PFSK-1 (cell line): ENCODE measurements at regions not wholly inside any gene's neighbourhood (a gene's known extent, or its start where the extent isn't known, plus 50 kb on each side); places are given as distances from the start of the nearest gene placed in this dataset.

ENCODE experiments used
- POLR2AphosphoS5 ChIP-seq: IDR thresholded peaks from 2 replicates; pipeline ENCODE4 v1.6.1; 2012; ENCODE audit warnings: low read depth, mild to moderate bottlenecking, control low read depth, low read length, moderate library complexity
- REST ChIP-seq, 2 experiments: IDR thresholded peaks; 2 replicates each; pipeline versions ENCODE4 v1.6.1 to v1.8.0; 2011 to 2012; ENCODE audit warnings: low read depth in 2 of 2, low read length in 2 of 2, control low read depth in 1 of 2, inconsistent platforms in 1 of 2, mild to moderate bottlenecking in 1 of 2, moderate library complexity in 1 of 2; ENCODE audit not compliant: insufficient read depth in 1 of 2
- SIN3A ChIP-seq: IDR thresholded peaks from 2 replicates; pipeline ENCODE4 v1.6.1; 2012; ENCODE audit warnings: mild to moderate bottlenecking, low read length, moderate library complexity, borderline replicate concordance; ENCODE audit not compliant: insufficient read depth
- TAF1 ChIP-seq: IDR thresholded peaks from 2 replicates; pipeline ENCODE4 v1.6.1; 2012; ENCODE audit warnings: low read length, control low read depth, borderline replicate concordance; ENCODE audit not compliant: insufficient read depth

GRCh38 chr7:42733040-42733439, 178.8 kb downstream of the C7orf25 start:
- TF ChIP-seq SIN3A = no peak
- no peak for TF ChIP-seq REST (IDR thresholded peaks at IDR 0.05; ENCODE audit: insufficient read depth in 1 of 2, low read depth in 2 of 2, low read length in 2 of 2)
- no peak for TF ChIP-seq POLR2AphosphoS5
- no peak for TF ChIP-seq TAF1
